ENCODE measurements at regions not wholly inside any gene's neighbourhood (a gene's known extent, or its start where the extent isn't known, plus 50 kb on each side); places are given as distances from the start of the nearest gene placed in this dataset.
"Not testable (repeated sequence)": the region's sequence is repeated elsewhere in the genome, so short reads cannot be mapped to it uniquely, and the experiment has no call there.

DNA sequence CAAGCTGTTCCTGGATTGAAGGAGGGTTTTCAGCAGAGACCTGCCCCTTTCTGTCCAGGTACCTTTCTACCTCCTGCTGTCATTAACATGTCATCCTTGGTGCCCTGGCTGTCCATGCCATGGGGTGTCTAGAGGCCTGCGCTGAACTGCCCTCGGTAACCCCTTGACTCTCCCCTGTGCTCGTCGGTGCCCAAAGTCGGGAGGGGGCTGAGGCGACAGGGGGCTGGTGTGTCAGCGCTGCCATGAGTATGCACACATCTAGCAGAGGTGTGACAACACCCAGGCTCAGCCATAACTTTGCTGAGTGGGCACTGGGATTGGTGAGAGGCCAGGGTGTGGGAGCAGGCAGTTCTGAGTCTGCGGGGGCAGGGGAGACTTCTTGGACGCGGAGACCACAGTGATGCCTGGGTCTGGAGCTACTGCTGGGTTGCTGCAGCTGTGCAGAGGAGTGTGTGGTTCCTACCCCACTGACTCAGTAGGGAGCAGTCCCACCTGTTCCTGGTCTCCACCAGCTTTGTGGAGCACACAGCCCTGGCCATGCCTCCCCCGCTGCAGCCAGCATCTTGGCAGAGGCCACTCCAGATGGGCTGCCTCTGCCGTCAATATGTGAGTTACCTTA, 376.2 kb upstream of the SEMA3C start:
- DNase-seq (ENCODE audit: low read depth in 2 of 2) = no peak

GRCh38 chr7:81293806-81294205, 375.0 kb upstream of the SEMA3C start:
- DNase-seq (ENCODE audit: low read depth in 2 of 2) = no peak

- DNase-seq (ENCODE audit: low read depth in 2 of 2) = not testable (repeated sequence)
Observed at GRCh38 chr7:81286754-81287153, 367.9 kb upstream of the SEMA3C start.

GRCh38 chr7:81285142-81285871, 366.5 kb upstream of the SEMA3C start:
- DNase-seq (ENCODE audit: low read depth in 2 of 2) = no peak

DNA sequence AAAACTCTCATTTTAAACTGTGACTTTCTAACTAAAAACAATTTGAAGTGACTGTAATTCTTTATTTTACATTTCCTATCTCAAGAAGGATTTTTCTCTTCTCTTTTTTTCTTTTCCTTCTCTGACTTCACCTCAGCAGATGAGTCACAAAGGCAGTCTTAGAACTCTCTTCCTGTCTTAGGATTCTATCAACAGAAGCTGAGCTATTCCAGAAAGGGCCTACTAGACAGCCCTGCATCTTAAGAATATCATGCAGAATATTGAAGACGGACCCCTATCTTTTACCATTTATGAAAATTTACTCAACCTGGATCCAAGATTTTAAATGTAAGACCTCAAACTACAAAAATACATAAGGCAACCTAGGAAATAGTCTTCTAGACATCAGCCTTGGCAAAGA, 365.7 kb upstream of the SEMA3C start:
- no peak for DNase-seq (ENCODE audit: low read depth in 2 of 2)

DNA sequence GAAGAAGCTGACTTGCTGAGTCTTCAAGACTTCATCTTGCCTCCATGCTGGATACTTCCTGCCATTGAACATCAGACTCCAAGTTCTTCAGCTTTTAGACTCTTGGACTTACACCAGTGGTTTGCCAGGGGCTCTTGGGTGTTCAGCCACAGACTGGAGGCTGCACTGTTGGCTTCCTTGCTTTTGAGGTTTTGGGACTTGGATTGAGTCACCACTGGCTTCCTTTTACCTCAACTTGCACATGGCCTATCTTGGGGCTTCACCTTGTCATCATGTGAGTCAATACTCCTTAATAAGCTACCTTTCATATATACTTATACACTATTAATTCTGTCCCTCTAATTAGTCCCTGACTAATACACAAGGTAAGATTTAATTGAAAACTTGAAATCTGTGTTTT, 361.7 kb upstream of the SEMA3C start:
- DNase-seq (ENCODE audit: low read depth in 2 of 2) = no peak

DNA sequence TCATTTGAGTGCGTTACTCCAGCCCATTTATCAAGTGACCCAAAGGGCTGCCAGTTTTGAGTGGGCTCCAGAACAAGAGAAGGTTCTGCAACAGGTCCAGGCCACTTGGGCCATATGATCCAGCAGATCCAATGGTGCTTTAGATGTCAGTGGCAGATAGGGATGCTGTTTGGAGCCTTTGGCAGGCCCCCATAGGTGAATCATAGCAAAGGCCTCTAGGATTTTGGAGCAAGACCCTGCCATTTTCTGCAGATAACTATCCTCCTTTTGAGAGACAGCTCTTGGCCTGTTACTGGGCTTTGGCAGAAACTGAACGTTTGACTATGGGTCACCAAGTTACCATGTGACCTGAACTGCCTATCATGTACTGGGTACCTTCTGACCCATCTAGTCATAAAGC, 358.8 kb upstream of the SEMA3C start:
- DNase-seq (ENCODE audit: low read depth in 2 of 2) = no peak

DNA sequence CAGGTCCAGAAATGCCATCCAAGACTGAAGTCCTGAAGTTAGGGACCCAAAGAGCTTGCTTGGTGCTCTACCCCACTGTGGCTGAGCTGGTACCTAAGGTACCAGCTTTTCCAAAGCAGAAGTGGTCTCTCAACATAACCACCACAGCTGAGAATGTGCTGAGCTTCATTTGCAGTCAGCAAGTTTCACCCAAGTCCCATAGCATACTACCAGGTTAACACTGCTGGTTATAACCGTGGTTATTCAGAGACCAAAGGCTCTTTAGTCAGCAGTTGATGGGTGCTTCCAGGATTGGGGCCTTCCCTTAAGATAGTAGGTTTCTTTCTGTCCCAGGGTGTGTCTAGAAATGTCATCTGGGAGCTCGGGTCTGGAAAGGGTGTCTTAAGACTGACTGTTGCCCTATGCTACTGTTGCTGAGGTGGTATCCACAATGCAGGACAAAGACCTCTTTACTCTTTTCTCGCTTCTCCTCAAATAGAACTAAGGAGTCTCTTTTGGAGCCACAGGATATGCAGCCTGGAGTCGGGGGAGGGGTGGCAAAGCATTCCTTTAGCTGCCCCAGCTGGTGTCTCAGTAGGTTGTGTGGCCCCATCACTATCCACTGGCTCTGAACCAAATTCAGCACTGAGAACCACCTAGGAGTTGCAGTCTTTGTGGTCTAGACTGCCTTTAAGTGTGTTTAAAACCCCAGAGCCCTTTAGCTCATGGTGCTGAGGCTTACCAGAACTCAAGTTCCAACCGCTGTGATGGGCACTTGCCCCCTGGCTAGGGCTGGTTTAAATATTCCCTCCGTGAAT, 354.9 kb upstream of the SEMA3C start:
- DNase-seq (ENCODE audit: low read depth in 2 of 2) = no peak

DNA sequence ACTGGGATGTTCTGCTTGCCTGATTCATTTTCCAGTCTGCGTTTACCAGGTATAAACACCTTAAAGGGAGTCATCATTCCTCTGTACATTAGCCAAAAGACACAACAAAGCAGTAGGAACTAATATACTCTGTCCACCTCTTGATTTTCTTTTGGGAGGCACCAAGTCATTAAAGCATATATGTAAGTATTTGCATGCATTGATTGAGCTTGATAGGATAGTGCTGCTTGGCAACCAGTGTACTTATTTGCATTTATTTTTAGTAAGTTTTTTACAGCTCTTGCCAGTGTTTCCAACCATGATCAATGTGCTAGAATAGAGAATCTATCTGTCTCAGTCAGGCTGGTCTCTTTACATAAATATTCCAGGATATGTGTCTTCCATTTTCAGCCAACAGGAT, 353.3 kb upstream of the SEMA3C start:
- no peak for DNase-seq (ENCODE audit: low read depth in 2 of 2)

DNA sequence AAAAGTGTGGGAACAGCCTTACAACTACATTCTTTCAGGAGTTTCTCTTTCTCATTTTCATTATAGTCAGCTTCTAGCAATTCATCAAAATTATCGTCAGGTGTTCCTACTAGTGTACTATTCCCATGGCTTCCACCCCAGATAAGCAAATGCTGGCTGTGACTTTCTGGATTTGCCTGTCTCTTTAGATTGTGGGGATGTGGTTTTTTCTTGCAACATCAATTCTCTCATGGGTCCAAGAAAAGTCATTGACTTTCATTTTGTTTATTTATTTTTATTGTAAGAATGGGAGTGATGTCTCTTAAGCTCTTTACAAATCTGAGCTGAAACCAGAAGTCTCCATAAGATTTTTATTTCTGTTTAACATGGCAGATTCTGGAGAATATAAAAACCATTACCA, 349.7 kb upstream of the SEMA3C start:
- DNase-seq (ENCODE audit: low read depth in 2 of 2) = no peak

- no peak for DNase-seq (ENCODE audit: low read depth in 2 of 2)
Observed at GRCh38 chr7:81267508-81267907, 348.7 kb upstream of the SEMA3C start.

DNA sequence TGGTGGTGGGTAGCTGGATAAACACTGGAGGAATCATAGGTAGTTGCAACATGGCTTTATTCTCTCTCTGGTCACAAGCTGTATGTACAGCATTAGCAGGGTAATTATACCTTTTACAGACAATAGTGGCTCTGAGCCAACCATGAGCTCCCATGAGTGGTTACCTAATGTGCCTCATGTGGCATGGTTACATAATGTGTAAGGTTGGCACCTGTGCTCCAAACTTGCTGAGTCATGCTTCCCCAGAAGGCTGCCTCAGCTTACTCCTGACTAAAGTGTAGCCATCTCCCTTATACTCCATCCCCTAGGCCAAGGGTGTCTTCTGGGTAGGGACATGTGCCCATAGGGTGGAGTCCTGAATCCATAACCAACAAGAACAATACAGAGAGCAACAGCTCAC, 345.3 kb upstream of the SEMA3C start:
- no peak for DNase-seq (ENCODE audit: low read depth in 2 of 2)

- no peak for DNase-seq (ENCODE audit: low read depth in 2 of 2)
Observed at GRCh38 chr7:81260152-81260551, 341.3 kb upstream of the SEMA3C start.

DNA sequence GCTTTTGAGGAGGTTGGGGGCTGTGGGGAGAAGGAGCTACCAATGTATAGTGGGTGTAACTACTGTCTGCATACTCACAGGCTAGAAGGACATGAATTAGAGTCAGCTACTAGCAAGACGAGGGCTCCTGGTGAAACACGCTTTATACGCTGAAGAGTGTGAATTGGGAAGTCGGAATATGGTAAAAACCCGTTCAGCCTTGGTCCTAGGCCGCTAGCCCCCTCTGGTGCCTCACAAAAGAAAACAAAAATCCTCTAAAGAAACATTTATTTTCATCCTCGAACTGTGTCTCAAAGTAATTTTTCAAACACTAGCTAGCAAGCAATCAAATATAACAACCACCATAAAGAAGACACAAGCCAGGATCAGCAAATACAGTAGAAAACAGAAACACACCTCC, 338.1 kb upstream of the SEMA3C start:
- no peak for DNase-seq (ENCODE audit: low read depth in 2 of 2)

DNA sequence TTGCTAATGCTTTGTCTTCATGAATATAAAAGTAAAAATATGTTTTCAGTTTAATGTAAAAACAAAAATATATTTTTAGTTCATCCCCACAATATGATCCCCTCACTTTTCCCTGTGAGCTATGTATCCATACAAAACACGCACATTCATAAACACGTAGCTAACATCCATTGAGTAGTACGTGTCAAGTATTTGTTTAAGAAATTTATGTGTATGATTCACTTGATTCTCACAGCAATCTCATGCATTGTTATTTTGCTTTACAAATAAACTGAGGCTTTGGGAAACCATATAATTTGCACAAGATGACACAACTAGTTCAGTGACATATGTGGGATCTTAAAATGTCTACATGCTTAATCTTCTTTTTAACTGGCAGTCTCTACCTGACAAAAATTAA, 329.6 kb upstream of the SEMA3C start:
- DNase-seq (ENCODE audit: low read depth in 2 of 2) = no peak

DNA sequence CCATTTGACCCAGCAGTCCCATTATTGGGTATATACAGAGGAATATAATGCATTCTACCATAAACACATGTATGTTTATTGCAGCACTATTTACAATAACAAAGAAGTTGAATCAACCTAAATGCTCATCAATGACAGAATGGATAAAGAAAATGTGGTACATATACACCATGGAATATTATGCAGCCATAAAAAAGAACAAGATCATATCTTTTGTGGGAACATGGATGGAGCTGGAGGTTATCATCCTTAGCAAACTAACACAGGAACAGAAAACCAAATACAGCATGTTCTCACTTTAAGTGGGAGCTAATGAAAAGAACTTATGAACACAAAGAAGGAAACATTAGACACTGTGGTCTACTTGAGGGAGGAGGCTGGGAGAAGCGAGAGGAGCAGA, 328.5 kb upstream of the SEMA3C start:
- not testable (repeated sequence) for DNase-seq (ENCODE audit: low read depth in 2 of 2)

- no peak for DNase-seq (ENCODE audit: low read depth in 2 of 2)
Observed at GRCh38 chr7:81245353-81245752, 326.5 kb upstream of the SEMA3C start.

GRCh38 chr7:81244224-81244623, 325.4 kb upstream of the SEMA3C start:
- no peak for DNase-seq (ENCODE audit: low read depth in 2 of 2)

GRCh38 chr7:81236560-81236959, 317.7 kb upstream of the SEMA3C start:
- DNase-seq (ENCODE audit: low read depth in 2 of 2) = no peak

- no peak for DNase-seq (ENCODE audit: low read depth in 2 of 2)
Observed at GRCh38 chr7:81235997-81236396, 317.1 kb upstream of the SEMA3C start.

DNA sequence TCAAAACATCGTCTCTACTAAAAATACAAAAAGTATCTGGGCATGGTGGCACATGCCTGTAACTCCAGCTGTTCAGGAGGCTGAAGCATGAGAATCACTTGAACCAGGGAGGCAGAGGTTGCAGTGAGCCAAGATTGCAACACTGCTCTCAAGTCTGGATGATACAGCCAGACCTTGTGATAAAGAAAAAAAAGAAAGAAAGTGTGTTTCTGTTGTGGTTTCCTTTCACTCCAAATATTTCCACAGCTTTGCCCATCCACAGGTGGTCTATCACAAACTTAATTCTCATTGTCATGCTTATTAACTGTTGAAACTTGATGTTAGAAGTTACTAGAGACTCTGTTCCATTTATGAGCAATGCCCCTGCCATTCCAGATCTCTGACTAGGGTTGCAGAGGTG, 316.0 kb upstream of the SEMA3C start:
- DNase-seq (ENCODE audit: low read depth in 2 of 2) = no peak

- DNase-seq (ENCODE audit: low read depth in 2 of 2) = no peak
Observed at GRCh38 chr7:81233208-81233940, 314.5 kb upstream of the SEMA3C start.
